HEK293 (cell line): ENCODE measurements at regions not wholly inside any gene's neighbourhood (a gene's known extent, or its start where the extent isn't known, plus 50 kb on each side); places are given as distances from the start of the nearest gene placed in this dataset.

Experiments used
- WT1 ChIP-seq: fragments of 450-650 bp; formaldehyde crosslinking; IDR thresholded peaks from 2 replicates; pipeline ENCODE4 v1.5.1; 2016; ENCODE audit warnings: missing biosample characterization, missing genetic modification characterization
- ZBTB8A ChIP-seq: fragments of 450-650 bp; formaldehyde crosslinking; IDR thresholded peaks from 2 replicates; pipeline ENCODE4 v1.5.1; 2016; ENCODE audit warnings: missing biosample characterization, missing genetic modification characterization
- ZNF121 ChIP-seq: fragments of 450-650 bp; formaldehyde crosslinking; IDR thresholded peaks from 2 replicates; pipeline ENCODE4 v1.5.1; 2016; ENCODE audit warnings: missing biosample characterization, missing genetic modification characterization
- ZNF274 ChIP-seq, 2 experiments: fragments of 200-500 bp in 1 of 2; fragments of 450-650 bp in 1 of 2; sonication (Bioruptor generic) in 1 of 2; formaldehyde crosslinking in 1 of 2; IDR thresholded peaks; 2 replicates each; pipeline versions ENCODE4 v1.5.1 to v1.6.1; 2014 to 2016; ENCODE audit warnings: borderline replicate concordance in 1 of 2, inconsistent platforms in 1 of 2, low read length in 1 of 2, missing biosample characterization in 1 of 2, missing genetic modification characterization in 1 of 2
- ZNF350 ChIP-seq: fragments of 450-650 bp; formaldehyde crosslinking; IDR thresholded peaks from 2 replicates; pipeline ENCODE4 v1.5.0; 2017; ENCODE audit warnings: missing biosample characterization, mild to moderate bottlenecking, missing genetic modification characterization
- TF ChIP-seq, protein P1 (sequence below): fragments of 450-650 bp; formaldehyde crosslinking; IDR thresholded peaks from 2 replicates; pipeline ENCODE4 v1.5.1; 2016; ENCODE audit warnings: missing biosample characterization, missing genetic modification characterization
- TF ChIP-seq, protein P2 (sequence below): fragments of 450-650 bp; formaldehyde crosslinking; IDR thresholded peaks from 2 replicates; pipeline ENCODE4 v1.5.1; 2016; ENCODE audit warnings: missing biosample characterization, missing genetic modification characterization

DNA sequence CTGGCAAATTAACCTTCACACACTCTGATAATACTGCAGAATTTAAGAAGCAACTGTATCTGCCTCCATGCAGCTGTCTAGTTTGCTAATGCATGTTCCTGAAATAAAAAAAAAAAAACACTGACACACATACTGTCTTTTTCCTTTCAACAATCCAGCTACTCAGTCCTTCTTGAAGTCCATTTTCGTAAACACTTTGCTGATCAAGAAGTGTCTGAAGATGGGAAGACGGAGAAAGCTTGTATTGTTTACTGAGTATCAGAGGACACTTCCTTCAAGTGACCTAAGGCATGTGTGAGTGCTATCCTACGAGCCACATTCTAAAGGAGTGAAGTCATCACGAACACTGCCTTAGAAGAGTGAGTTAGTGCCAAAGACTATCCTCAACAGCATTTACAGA, 82.6 kb downstream of the LUZP4 start:
- TF ChIP-seq, protein P1, sequence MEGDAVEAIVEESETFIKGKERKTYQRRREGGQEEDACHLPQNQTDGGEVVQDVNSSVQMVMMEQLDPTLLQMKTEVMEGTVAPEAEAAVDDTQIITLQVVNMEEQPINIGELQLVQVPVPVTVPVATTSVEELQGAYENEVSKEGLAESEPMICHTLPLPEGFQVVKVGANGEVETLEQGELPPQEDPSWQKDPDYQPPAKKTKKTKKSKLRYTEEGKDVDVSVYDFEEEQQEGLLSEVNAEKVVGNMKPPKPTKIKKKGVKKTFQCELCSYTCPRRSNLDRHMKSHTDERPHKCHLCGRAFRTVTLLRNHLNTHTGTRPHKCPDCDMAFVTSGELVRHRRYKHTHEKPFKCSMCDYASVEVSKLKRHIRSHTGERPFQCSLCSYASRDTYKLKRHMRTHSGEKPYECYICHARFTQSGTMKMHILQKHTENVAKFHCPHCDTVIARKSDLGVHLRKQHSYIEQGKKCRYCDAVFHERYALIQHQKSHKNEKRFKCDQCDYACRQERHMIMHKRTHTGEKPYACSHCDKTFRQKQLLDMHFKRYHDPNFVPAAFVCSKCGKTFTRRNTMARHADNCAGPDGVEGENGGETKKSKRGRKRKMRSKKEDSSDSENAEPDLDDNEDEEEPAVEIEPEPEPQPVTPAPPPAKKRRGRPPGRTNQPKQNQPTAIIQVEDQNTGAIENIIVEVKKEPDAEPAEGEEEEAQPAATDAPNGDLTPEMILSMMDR, result no peak
- no peak for TF ChIP-seq ZNF350 (tag by site-specific recombination)
- TF ChIP-seq ZNF121, result no peak
- TF ChIP-seq, protein P2, sequence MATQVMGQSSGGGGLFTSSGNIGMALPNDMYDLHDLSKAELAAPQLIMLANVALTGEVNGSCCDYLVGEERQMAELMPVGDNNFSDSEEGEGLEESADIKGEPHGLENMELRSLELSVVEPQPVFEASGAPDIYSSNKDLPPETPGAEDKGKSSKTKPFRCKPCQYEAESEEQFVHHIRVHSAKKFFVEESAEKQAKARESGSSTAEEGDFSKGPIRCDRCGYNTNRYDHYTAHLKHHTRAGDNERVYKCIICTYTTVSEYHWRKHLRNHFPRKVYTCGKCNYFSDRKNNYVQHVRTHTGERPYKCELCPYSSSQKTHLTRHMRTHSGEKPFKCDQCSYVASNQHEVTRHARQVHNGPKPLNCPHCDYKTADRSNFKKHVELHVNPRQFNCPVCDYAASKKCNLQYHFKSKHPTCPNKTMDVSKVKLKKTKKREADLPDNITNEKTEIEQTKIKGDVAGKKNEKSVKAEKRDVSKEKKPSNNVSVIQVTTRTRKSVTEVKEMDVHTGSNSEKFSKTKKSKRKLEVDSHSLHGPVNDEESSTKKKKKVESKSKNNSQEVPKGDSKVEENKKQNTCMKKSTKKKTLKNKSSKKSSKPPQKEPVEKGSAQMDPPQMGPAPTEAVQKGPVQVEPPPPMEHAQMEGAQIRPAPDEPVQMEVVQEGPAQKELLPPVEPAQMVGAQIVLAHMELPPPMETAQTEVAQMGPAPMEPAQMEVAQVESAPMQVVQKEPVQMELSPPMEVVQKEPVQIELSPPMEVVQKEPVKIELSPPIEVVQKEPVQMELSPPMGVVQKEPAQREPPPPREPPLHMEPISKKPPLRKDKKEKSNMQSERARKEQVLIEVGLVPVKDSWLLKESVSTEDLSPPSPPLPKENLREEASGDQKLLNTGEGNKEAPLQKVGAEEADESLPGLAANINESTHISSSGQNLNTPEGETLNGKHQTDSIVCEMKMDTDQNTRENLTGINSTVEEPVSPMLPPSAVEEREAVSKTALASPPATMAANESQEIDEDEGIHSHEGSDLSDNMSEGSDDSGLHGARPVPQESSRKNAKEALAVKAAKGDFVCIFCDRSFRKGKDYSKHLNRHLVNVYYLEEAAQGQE, result no peak
- TF ChIP-seq ZNF274 (IDR thresholded peaks at IDR 0.05; ENCODE audit: low read length), result no peak
- TF ChIP-seq ZNF274 (tag by site-specific recombination; IDR thresholded peaks at IDR 0.05; ENCODE audit: borderline replicate concordance), result no peak
- no peak for TF ChIP-seq ZBTB8A
- TF ChIP-seq WT1 (tag by site-specific recombination), result no peak
